ENCODE measurements at regions not wholly inside any gene's neighbourhood (a gene's known extent, or its start where the extent isn't known, plus 50 kb on each side); places are given as distances from the start of the nearest gene placed in this dataset.

- Histone ChIP-seq H3K4me3 (no peak overlapping the region), H3K27me3 (no peaks in the 10 kb centered on the region), H3K9me3 (no peaks in the 10 kb centered on the region), H3K36me3 (no peaks in the 10 kb centered on the region), H3K4me1 (no peaks in the 10 kb centered on the region), H3K27ac (no peak overlapping the region)
- DNase-seq: no peak
- TF ChIP-seq POLR2A (IDR thresholded peaks at IDR 0.05): no peak
- TF ChIP-seq, protein P1, sequence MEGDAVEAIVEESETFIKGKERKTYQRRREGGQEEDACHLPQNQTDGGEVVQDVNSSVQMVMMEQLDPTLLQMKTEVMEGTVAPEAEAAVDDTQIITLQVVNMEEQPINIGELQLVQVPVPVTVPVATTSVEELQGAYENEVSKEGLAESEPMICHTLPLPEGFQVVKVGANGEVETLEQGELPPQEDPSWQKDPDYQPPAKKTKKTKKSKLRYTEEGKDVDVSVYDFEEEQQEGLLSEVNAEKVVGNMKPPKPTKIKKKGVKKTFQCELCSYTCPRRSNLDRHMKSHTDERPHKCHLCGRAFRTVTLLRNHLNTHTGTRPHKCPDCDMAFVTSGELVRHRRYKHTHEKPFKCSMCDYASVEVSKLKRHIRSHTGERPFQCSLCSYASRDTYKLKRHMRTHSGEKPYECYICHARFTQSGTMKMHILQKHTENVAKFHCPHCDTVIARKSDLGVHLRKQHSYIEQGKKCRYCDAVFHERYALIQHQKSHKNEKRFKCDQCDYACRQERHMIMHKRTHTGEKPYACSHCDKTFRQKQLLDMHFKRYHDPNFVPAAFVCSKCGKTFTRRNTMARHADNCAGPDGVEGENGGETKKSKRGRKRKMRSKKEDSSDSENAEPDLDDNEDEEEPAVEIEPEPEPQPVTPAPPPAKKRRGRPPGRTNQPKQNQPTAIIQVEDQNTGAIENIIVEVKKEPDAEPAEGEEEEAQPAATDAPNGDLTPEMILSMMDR (IDR thresholded peaks at IDR 0.05): no peak
- intact Hi-C loops (cut with DNase I; ENCODE audit: low total_unique reads): no loop called here
Measured at GRCh38 chr18:73724958-73725357, 422.7 kb downstream of the FBXO15 start.

DNA sequence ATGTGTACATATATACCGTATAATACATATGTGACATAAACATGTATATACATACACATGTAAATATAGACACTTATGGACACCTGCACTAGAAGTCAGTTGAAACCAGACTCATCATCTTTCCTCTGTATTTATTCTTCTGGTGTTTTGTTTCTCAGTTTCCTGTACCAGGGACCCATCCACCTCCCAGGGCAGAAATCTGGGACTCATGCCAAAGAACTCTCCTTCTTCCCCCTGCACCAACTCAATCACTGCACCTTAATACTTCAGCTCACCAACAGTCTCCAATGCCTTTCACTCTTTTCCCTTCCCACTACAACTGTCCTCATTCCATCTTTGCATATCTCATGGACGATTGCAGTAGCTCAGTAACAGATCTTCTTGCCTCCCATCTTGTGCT is 428.0 kb downstream of the FBXO15 start:
- H3K4me3 ChIP-seq: no peak overlapping the region
- H3K9me3 ChIP-seq: no peaks in the 10 kb centered on the region
- DNase-seq: no peak
- intact Hi-C loops (cut with DNase I; ENCODE audit: low total_unique reads): no loop called here
- H3K27ac ChIP-seq: no peak overlapping the region
- no peaks in the 10 kb centered on the region for H3K27me3 ChIP-seq
- H3K4me1 ChIP-seq: no peaks in the 10 kb centered on the region
- no peak for TF ChIP-seq POLR2A (IDR thresholded peaks at IDR 0.05)
- TF ChIP-seq, protein P1 (IDR thresholded peaks at IDR 0.05): no peak
- H3K36me3 ChIP-seq: no peaks in the 10 kb centered on the region

- Histone ChIP-seq H3K4me1 (no peaks in the 10 kb centered on the region), H3K36me3 (no peaks in the 10 kb centered on the region), H3K27me3 (no peaks in the 10 kb centered on the region), H3K4me3 (no peak overlapping the region), H3K9me3 (no peaks in the 10 kb centered on the region), H3K27ac (no peak overlapping the region)
- DNase-seq: no peak
- intact Hi-C loops (cut with DNase I; ENCODE audit: low total_unique reads): no loop called here
- TF ChIP-seq POLR2A (IDR thresholded peaks at IDR 0.05): no peak
- TF ChIP-seq, protein P1 (IDR thresholded peaks at IDR 0.05): no peak
Measured at GRCh38 chr18:73717570-73717969, 430.1 kb downstream of the FBXO15 start.

DNA sequence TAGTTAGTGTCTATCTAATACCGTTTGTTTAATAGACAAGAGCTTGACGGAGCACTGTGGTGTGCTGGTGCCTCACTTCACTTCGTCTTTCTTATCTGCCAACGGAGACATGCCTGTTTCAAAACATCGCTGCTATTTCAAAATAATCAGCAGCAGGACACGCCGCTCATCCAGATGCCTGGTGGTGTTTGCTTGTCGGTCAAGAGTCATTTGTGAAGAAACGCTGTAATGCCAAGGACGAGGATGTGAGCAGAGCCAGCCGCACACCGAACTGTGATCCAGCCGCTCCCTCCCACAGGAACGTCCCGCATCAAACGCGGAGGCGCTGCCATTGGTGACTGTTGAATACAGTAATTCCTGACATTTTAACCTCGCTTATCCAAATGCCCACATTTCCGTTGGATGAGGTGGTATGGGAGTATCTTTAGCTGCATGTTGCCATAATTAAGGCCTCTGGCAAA is 432.4 kb downstream of the FBXO15 start:
- Histone ChIP-seq H3K27ac (no peak overlapping the region), H3K9me3 (no peaks in the 10 kb centered on the region), H3K27me3 (no peaks in the 10 kb centered on the region), H3K4me3 (no peak overlapping the region), H3K36me3 (no peaks in the 10 kb centered on the region), H3K4me1 (no peaks in the 10 kb centered on the region)
- no peak for DNase-seq
- intact Hi-C loops (cut with DNase I; ENCODE audit: low total_unique reads): no loop called here
- TF ChIP-seq POLR2A (IDR thresholded peaks at IDR 0.05): no peak
- TF ChIP-seq, protein P1 (IDR thresholded peaks at IDR 0.05): no peak

- no peaks in the 10 kb centered on the region for H3K9me3 ChIP-seq
- H3K4me1 ChIP-seq: no peaks in the 10 kb centered on the region
- no peak for TF ChIP-seq POLR2A (IDR thresholded peaks at IDR 0.05)
- TF ChIP-seq, protein P1 (IDR thresholded peaks at IDR 0.05): no peak
- H3K27me3 ChIP-seq: no peaks in the 10 kb centered on the region
- no peaks in the 10 kb centered on the region for H3K36me3 ChIP-seq
- no peak for DNase-seq
- H3K27ac ChIP-seq: no peak overlapping the region
- H3K4me3 ChIP-seq: no peak overlapping the region
- intact Hi-C loops (cut with DNase I; ENCODE audit: low total_unique reads): no loop called here
Measured at GRCh38 chr18:73714466-73714865, 433.2 kb downstream of the FBXO15 start.
